Lower leg skin (tissue), 4 donors: ENCODE measurements at regions not wholly inside any gene's neighbourhood (a gene's known extent, or its start where the extent isn't known, plus 50 kb on each side); places are given as distances from the start of the nearest gene placed in this dataset.

Source experiments
- DNase-seq, 2 donors: peaks; one replicate each; pipeline ENCODE4 v3.0.0-alpha.2; 2019; ENCODE audit warnings: low spot score in 2 of 2
- H3K4me3 ChIP-seq: fragments of 200-600 bp; sonication (generic); 2 replicates; pipeline ENCODE4 v1.5.1; 2017; ENCODE audit warnings: mild to moderate bottlenecking, low read depth; ENCODE audit not compliant: poor library complexity, severe bottlenecking
- POLR2A ChIP-seq, 2 donors: fragments of 450-650 bp; IDR thresholded peaks; one replicate each; pipeline ENCODE4 v1.6.1; 2016 to 2017; ENCODE audit warnings: antibody characterized with exemption in 2 of 2, mild to moderate bottlenecking in 1 of 2, moderate library complexity in 1 of 2
- WGBS, 2 donors: methylation state at CpG; one replicate each; pipeline ENCODE4 v1.1.5; 2018; 5-methylcytosine and 5-hydroxymethylcytosine counted together
- intact Hi-C: fragments of 100-400 bp; cut with DNase I; formaldehyde crosslinking; loops from one replicate; pipeline ENCODE4 v1.15.0; 2023; ENCODE audit warnings: low total_unique reads
- TF ChIP-seq, protein P1 (sequence below), 3 donors: fragments of 450-650 bp; IDR thresholded peaks; one replicate each; pipeline ENCODE4 v1.5.1; 2016; ENCODE audit warnings: antibody characterized with exemption in 3 of 3, mild to moderate bottlenecking in 3 of 3, moderate library complexity in 2 of 3

DNA sequence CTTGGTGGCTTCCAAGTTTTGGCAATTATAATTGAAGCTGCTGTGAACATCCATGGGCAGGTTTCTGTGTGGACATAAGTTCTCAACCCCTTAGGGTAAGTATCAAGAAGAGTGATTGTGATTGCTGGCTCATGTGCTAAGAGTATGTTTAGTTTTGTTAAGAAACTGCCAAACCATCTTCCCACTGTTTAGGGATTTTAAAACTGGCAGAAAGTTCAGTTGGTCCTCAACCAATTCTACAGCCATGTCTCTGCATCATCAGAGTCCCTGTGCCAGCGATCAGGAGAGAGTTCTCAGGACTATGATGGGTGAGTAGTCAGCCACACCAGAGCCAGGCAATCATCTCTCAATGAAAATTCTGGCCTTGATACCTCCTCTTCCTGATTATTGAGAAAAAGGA, 193.8 kb downstream of the ZC3H11B start:
- no peak for TF ChIP-seq POLR2A (IDR thresholded peaks at IDR 0.05)
- TF ChIP-seq, protein P1, sequence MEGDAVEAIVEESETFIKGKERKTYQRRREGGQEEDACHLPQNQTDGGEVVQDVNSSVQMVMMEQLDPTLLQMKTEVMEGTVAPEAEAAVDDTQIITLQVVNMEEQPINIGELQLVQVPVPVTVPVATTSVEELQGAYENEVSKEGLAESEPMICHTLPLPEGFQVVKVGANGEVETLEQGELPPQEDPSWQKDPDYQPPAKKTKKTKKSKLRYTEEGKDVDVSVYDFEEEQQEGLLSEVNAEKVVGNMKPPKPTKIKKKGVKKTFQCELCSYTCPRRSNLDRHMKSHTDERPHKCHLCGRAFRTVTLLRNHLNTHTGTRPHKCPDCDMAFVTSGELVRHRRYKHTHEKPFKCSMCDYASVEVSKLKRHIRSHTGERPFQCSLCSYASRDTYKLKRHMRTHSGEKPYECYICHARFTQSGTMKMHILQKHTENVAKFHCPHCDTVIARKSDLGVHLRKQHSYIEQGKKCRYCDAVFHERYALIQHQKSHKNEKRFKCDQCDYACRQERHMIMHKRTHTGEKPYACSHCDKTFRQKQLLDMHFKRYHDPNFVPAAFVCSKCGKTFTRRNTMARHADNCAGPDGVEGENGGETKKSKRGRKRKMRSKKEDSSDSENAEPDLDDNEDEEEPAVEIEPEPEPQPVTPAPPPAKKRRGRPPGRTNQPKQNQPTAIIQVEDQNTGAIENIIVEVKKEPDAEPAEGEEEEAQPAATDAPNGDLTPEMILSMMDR (IDR thresholded peaks at IDR 0.05), result no peak
- no peak for DNase-seq
- H3K4me3 ChIP-seq, result no peak overlapping the region
- intact Hi-C loops, result no loop called here
- WGBS, 2 donors, result 79 to 82% methylated on average over 1 of the region's 1 CpG

DNA sequence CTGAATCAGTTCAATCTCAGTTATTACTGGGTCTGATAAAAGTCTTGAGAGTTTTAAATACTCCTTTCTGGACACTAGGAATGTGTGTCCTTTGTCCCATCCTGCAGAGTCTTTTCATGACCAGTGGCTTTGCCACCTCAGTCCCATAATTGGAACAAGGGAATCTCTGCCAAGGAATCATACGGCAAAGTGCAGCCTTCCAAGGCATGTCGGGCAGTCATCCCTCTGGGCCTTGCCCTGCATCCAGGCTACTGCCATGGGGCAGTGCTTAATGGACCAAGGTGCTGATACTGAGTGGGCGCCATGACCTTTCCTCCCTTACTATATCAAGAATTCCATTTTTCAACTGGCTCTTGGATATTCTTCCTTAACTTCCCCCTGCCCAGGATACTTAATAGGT, 195.3 kb downstream of the ZC3H11B start:
- TF ChIP-seq, protein P1 (IDR thresholded peaks at IDR 0.05), result no peak
- no peak for TF ChIP-seq POLR2A (IDR thresholded peaks at IDR 0.05)
- no peak for DNase-seq
- 91 to 95% methylated on average over 3 of the region's 3 CpGs for WGBS, 2 donors
- intact Hi-C loops, result no loop called here
- no peak overlapping the region for H3K4me3 ChIP-seq

DNA sequence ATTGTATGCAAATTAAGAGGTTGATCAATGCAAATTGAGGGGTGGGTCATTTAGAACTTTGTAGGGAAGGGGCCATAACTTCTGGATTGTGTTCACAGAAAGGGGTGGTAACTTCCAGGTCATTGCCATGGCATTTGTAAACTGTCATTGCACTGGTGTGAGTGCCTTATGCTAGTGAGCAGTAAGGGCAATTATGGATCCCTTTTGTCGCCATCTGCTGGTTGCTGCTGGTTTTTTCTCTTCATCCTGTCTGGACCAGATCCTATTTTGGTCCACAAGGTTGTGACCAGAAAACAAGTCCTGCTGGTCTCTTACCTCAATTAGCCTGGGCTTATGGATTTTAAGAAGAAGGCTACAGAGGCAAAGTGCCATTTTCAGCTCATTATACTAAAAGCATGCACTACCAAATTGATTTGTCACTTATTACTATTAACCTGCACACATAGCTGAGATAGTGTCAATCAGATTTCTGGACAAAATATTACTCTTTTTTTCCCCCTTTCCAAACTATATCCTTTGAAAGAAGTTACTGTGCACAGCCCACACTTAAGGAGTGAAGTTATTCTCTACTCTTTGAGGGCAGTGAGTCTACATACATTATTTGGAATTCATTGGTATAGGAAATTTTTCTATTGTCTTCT, 196.2 kb downstream of the ZC3H11B start:
- intact Hi-C loops, result no loop called here
- peak in 1 of 2 donors; percentile 37 for DNase-seq
- TF ChIP-seq POLR2A (IDR thresholded peaks at IDR 0.05), result no peak
- TF ChIP-seq, protein P1 (IDR thresholded peaks at IDR 0.05), result no peak
- WGBS, 2 donors, result 31 to 33% methylated on average over 1 of the region's 1 CpG
- no peak overlapping the region for H3K4me3 ChIP-seq

DNA sequence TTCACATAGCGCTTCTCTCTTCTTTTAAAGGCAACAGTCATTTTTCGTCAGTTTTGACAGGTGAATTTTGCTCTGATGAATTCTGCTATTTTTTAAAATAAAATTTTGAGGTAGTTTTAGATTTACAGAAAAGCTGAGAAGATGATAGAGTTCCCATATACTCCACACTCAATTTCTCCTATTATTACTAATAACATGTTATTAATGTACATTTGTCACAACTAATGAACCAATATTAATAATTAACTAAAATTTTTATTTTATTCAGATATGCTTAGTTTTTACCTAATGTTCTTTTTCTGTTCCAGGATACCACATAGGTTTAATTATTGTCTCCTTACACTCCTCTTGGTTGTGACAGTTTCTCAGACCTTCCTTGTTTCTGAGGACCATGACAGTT, 197.0 kb downstream of the ZC3H11B start:
- TF ChIP-seq, protein P1 (IDR thresholded peaks at IDR 0.05), result no peak
- no peak for TF ChIP-seq POLR2A (IDR thresholded peaks at IDR 0.05)
- intact Hi-C loops, result no loop called here
- no peak for DNase-seq

DNA sequence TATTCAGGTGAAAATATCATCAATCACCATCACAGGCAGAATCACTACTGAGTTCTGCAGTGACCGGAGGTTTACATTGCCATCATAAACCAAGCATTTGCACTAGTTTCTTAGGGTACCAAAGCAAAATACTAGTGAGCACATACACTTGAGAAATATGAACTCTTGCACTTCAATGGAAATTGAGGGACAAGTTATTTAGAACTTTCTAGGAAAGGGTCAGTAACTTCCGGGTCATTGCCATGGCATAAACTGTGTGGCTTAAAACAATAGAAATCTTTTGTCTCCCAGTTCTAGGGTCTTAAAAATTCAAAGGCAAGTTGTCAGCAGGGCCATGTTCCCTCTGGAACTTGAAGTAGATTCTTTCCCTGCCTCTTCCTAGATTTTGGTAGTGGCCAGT, 197.5 kb downstream of the ZC3H11B start:
- no peak for DNase-seq
- 94 to 96% methylated on average over 2 of the region's 2 CpGs for WGBS, 2 donors
- intact Hi-C loops, result no loop called here
- no peak overlapping the region for H3K4me3 ChIP-seq
- no peak for TF ChIP-seq POLR2A (IDR thresholded peaks at IDR 0.05)

More for the DNA sequence above, 197.0 kb downstream of the ZC3H11B start:
- H3K4me3 ChIP-seq, result no peak overlapping the region
- 90 to 91% methylated on average over 2 of the region's 2 CpGs for WGBS, 2 donors

DNA sequence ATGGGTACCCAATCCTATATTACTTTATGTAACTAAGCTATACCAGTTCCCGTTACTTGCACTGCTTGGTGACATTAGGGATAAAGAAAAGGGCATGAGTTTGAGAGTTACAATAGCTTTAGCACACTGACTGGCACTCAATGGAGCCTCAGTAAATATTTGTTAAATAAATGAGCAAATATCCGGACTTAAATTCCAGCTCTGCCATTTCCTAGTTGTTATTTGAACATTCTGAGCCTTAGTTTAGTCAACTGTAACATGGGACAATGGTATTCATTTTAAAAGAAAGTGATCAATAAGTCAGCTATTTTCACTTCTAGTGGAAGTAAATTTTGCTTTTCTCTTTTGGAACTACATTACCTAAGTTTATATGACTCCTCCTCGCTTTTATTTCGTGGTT, 198.7 kb downstream of the ZC3H11B start:
- TF ChIP-seq, protein P1 (IDR thresholded peaks at IDR 0.05), result no peak
- TF ChIP-seq POLR2A (IDR thresholded peaks at IDR 0.05), result no peak
- DNase-seq, result no peak
- intact Hi-C loops, result no loop called here
- WGBS, 2 donors, result 86 to 88% methylated on average over 4 of the region's 4 CpGs
- H3K4me3 ChIP-seq, result no peak overlapping the region
